Endothelial cell (in vitro differentiated cells): ENCODE measurements at regions not wholly inside any gene's neighbourhood (a gene's known extent, or its start where the extent isn't known, plus 50 kb on each side); places are given as distances from the start of the nearest gene placed in this dataset.

ENCODE experiments used
- DNase-seq: peaks from one replicate; pipeline ENCODE4 v3.0.0; 2021; ENCODE audit warnings: low spot score
- H3K27ac Mint-ChIP-seq: one replicate; pipeline ENCODE4 v1.8.0; 2021; ENCODE audit warnings: mixed read lengths, inconsistent platforms; ENCODE audit not compliant: unreplicated experiment
- H3K27me3 Mint-ChIP-seq: one replicate; pipeline ENCODE4 v1.8.0; 2021; ENCODE audit warnings: mild to moderate bottlenecking, moderate library complexity, mixed read lengths, inconsistent platforms; ENCODE audit not compliant: unreplicated experiment
- H3K36me3 Mint-ChIP-seq: one replicate; pipeline ENCODE4 v1.8.0; 2021; ENCODE audit warnings: mild to moderate bottlenecking, low read depth, mixed read lengths, inconsistent platforms; ENCODE audit not compliant: unreplicated experiment
- H3K4me1 Mint-ChIP-seq: one replicate; pipeline ENCODE4 v1.8.0; 2021; ENCODE audit warnings: mild to moderate bottlenecking, mixed read lengths, inconsistent platforms; ENCODE audit not compliant: unreplicated experiment
- H3K4me3 Mint-ChIP-seq: one replicate; pipeline ENCODE4 v1.8.0; 2021; ENCODE audit warnings: mild to moderate bottlenecking, mixed read lengths, inconsistent platforms; ENCODE audit not compliant: unreplicated experiment
- H3K9me3 Mint-ChIP-seq: one replicate; pipeline ENCODE4 v1.8.0; 2021; ENCODE audit warnings: mixed read lengths, inconsistent platforms; ENCODE audit not compliant: unreplicated experiment
- CTCF ChIP-seq: fragments of 200-600 bp; sonication (generic); IDR thresholded peaks from one replicate; pipeline ENCODE4 v1.5.0; 2021; ENCODE audit warnings: antibody characterized with exemption; ENCODE audit not compliant: unreplicated experiment

DNA sequence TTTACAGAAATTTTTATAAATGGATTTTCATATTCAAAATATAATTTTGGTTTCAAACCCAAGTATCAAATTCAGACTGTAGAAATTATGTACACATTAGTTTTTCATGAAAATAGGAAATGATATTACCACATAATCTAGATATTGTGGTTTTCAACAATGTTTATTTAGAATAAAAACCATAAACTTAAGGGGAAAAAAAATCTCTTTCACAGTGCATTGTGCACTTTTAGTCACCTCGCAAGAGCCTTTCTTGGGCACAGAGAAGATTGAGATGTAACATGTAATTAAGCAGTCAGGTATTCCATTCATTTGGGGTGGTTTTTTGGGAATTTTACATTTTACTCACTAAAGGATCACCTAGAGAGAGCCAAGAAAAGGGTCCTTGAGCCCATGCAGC, 104.0 kb downstream of the TANC2 start:
- Mint-ChIP-seq H3K36me3 (no peaks in the 10 kb centered on the region), H3K4me1 (peaks cover 11% of the 10 kb centered on the region), H3K9me3 (no peaks in the 10 kb centered on the region), H3K27ac (no peak overlapping the region), H3K4me3 (no peak overlapping the region), H3K27me3 (no peaks in the 10 kb centered on the region)
- TF ChIP-seq CTCF, result no peak
- no peak for DNase-seq

GRCh38 chr17:63071797-63072196, 105.8 kb downstream of the TANC2 start:
- Mint-ChIP-seq H3K4me3 (no peak overlapping the region), H3K27me3 (no peaks in the 10 kb centered on the region), H3K27ac (no peak overlapping the region), H3K36me3 (no peaks in the 10 kb centered on the region), H3K4me1 (peaks cover 3% of the 10 kb centered on the region), H3K9me3 (no peaks in the 10 kb centered on the region)
- no peak for DNase-seq
- TF ChIP-seq CTCF, result no peak

DNA sequence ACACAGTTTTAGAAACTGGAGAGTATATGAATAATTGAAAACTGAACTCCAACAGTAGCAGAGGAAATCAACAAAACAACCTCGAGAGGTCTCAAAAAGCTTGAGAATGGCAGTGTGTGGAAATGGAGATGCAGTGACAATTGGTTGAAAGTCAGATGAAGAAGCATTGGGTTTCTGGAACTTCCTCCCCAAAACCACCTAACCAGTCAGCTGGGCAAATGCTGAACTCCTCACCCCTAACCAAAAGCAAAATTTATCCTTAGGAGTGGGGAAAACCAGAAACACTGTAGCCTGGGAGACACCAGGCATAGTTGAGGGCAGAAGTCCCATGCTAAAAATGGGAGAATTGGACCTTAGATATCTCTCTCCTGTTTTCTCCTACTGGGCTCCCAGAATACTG, 109.9 kb downstream of the TANC2 start:
- Mint-ChIP-seq H3K27ac (no peak overlapping the region), H3K4me1 (peaks cover 3% of the 10 kb centered on the region), H3K4me3 (no peak overlapping the region), H3K27me3 (no peaks in the 10 kb centered on the region), H3K36me3 (no peaks in the 10 kb centered on the region), H3K9me3 (no peaks in the 10 kb centered on the region)
- no peak for DNase-seq
- no peak for TF ChIP-seq CTCF

- H3K27me3 Mint-ChIP-seq, result no peaks in the 10 kb centered on the region
- H3K27ac Mint-ChIP-seq, result no peak overlapping the region
- no peak for TF ChIP-seq CTCF
- H3K9me3 Mint-ChIP-seq, result no peaks in the 10 kb centered on the region
- H3K36me3 Mint-ChIP-seq, result no peaks in the 10 kb centered on the region
- no peak overlapping the region for H3K4me3 Mint-ChIP-seq
- H3K4me1 Mint-ChIP-seq, result peaks cover 6% of the 10 kb centered on the region
- DNase-seq, result no peak
Observed at GRCh38 chr17:63078707-63079106, 112.7 kb downstream of the TANC2 start.

GRCh38 chr17:63082273-63082861, 116.3 kb downstream of the TANC2 start:
- no peak for DNase-seq
- H3K4me1 Mint-ChIP-seq, result peaks cover 9% of the 10 kb centered on the region
- peak; percentile 31 for TF ChIP-seq CTCF
- H3K27me3 Mint-ChIP-seq, result no peaks in the 10 kb centered on the region
- peaks cover 5% of the 10 kb centered on the region for H3K36me3 Mint-ChIP-seq
- H3K27ac Mint-ChIP-seq, result no peak overlapping the region
- no peaks in the 10 kb centered on the region for H3K9me3 Mint-ChIP-seq
- H3K4me3 Mint-ChIP-seq, result no peak overlapping the region
